CD14-positive monocyte (primary cell): ENCODE measurements at regions not wholly inside any gene's neighbourhood (a gene's known extent, or its start where the extent isn't known, plus 50 kb on each side); places are given as distances from the start of the nearest gene placed in this dataset. TPM values are rescaled to one million over a fixed set of nuclear protein-coding genes. Genes with fewer than 3 reads are reported as not detected.
"Not testable (repeated sequence)": the region's sequence is repeated elsewhere in the genome, so short reads cannot be mapped to it uniquely, and the experiment has no call there.

Experiments used
- DNase-seq, 3 donors: peaks; one replicate each; pipeline ENCODE4 v3.0.0-alpha.2; 2011 to 2022
- H2AFZ ChIP-seq: 2 replicates; pipeline ENCODE4 v1.6.0; 2012; ENCODE audit warnings: mild to moderate bottlenecking, low read depth, low read length, inconsistent platforms; ENCODE audit not compliant: insufficient read depth, poor library complexity, severe bottlenecking
- H3K27ac ChIP-seq, 2 donors: 1 replicate in 1 of 2; 2 replicates in 1 of 2; pipeline ENCODE4 v1.5.1; 2012 to 2013; ENCODE audit warnings: low read length in 2 of 2, control low read depth in 1 of 2, inconsistent platforms in 1 of 2, low read depth in 1 of 2, mild to moderate bottlenecking in 1 of 2
- H3K27me3 ChIP-seq, 2 donors: one replicate each; pipeline versions ENCODE4 v1.6.0 to v1.6.1; 2011 to 2013; ENCODE audit warnings: low read length in 2 of 2; ENCODE audit not compliant: control insufficient read depth in 2 of 2, insufficient read depth in 2 of 2
- H3K36me3 ChIP-seq, 2 donors: replicated peaks in 1 of 2; 1 replicate in 1 of 2; 2 replicates in 1 of 2; pipeline versions ENCODE4 v1.5.1 to v1.6.1; 2012 to 2013; ENCODE audit warnings: low read length in 2 of 2, control low read depth in 1 of 2, inconsistent platforms in 1 of 2, mild to moderate bottlenecking in 1 of 2; ENCODE audit not compliant: insufficient read depth in 2 of 2, control insufficient read depth in 1 of 2
- H3K4me1 ChIP-seq, 2 donors: 1 replicate in 1 of 2; 2 replicates in 1 of 2; pipeline versions ENCODE4 v1.5.1 to v1.6.1; 2012 to 2013; ENCODE audit warnings: low read length in 2 of 2, control low read depth in 1 of 2, inconsistent platforms in 1 of 2, mild to moderate bottlenecking in 1 of 2, moderate library complexity in 1 of 2; ENCODE audit not compliant: insufficient read depth in 2 of 2, control insufficient read depth in 1 of 2
- H3K4me2 ChIP-seq: replicated peaks from 2 replicates; pipeline ENCODE3; 2012; ENCODE audit warnings: low read length, moderate library complexity, mild to moderate bottlenecking; ENCODE audit not compliant: poor library complexity, severe bottlenecking; ENCODE audit errors: extremely low read depth
- H3K4me3 ChIP-seq, 3 experiments: fragments of 200-600 bp in 1 of 3; sonication (generic) in 1 of 3; replicated peaks in 1 of 3; 1 replicate in 2 of 3; 2 replicates in 1 of 3; pipeline ENCODE4 v1.5.1; 2011 to 2013; ENCODE audit warnings: low read length in 3 of 3, mild to moderate bottlenecking in 3 of 3, control low read depth in 2 of 3, low read depth in 2 of 3, inconsistent platforms in 1 of 3, moderate library complexity in 1 of 3
- H3K79me2 ChIP-seq: 2 replicates; pipeline ENCODE4 v1.6.0; 2012; ENCODE audit warnings: mild to moderate bottlenecking, control low read depth, inconsistent platforms, low read length, moderate library complexity; ENCODE audit not compliant: insufficient read depth
- H3K9ac ChIP-seq: 2 replicates; pipeline ENCODE4 v1.6.0; 2017; ENCODE audit warnings: low read length, mild to moderate bottlenecking; ENCODE audit not compliant: insufficient read depth, poor library complexity, severe bottlenecking
- H3K9me3 ChIP-seq, 2 donors: replicated peaks in 1 of 2; 1 replicate in 1 of 2; 2 replicates in 1 of 2; pipeline versions ENCODE4 v1.5.1 to v1.6.1; 2012 to 2013; ENCODE audit warnings: low read length in 2 of 2, control low read depth in 1 of 2; ENCODE audit not compliant: control insufficient read depth in 1 of 2, insufficient read depth in 1 of 2
- H4K20me1 ChIP-seq: 2 replicates; pipeline ENCODE4 v1.6.0; 2012; ENCODE audit warnings: mild to moderate bottlenecking, low read length, control low read depth, moderate library complexity; ENCODE audit not compliant: insufficient read depth
- H3K27ac Mint-ChIP-seq, 7 donors: one replicate each; pipeline ENCODE4 v1.8.0; 2020; ENCODE audit warnings: mild to moderate bottlenecking in 7 of 7, mixed read lengths in 7 of 7, moderate library complexity in 6 of 7, inconsistent platforms in 2 of 7
- H3K27me3 Mint-ChIP-seq, 3 donors: one replicate each; pipeline ENCODE4 v1.8.0; 2021 to 2022; ENCODE audit warnings: low read depth in 3 of 3, mild to moderate bottlenecking in 3 of 3, mixed read lengths in 3 of 3, moderate library complexity in 3 of 3, inconsistent platforms in 1 of 3
- H3K36me3 Mint-ChIP-seq, 2 donors: one replicate each; pipeline ENCODE4 v1.8.0; 2020; ENCODE audit warnings: mixed read lengths in 2 of 2, inconsistent platforms in 1 of 2, mild to moderate bottlenecking in 1 of 2
- H3K4me1 Mint-ChIP-seq: one replicate; pipeline ENCODE4 v1.8.0; 2020; ENCODE audit warnings: mild to moderate bottlenecking, mixed read lengths
- H3K4me3 Mint-ChIP-seq, 2 donors: one replicate each; pipeline ENCODE4 v1.8.0; 2020; ENCODE audit warnings: mild to moderate bottlenecking in 2 of 2, mixed read lengths in 2 of 2, moderate library complexity in 1 of 2
- H3K9me3 Mint-ChIP-seq, 7 donors: one replicate each; pipeline ENCODE4 v1.8.0; 2020 to 2022; ENCODE audit warnings: mixed read lengths in 7 of 7, mild to moderate bottlenecking in 6 of 7, moderate library complexity in 6 of 7, inconsistent platforms in 2 of 7
- WGBS: methylation state at CpG from one replicate; pipeline ENCODE4 v1.1.5; 2013; ENCODE audit warnings: missing lambda C conversion rate; ENCODE audit not compliant: insufficient coverage; 5-methylcytosine and 5-hydroxymethylcytosine counted together
- intact Hi-C, 2 donors: fragments of 100-400 bp; cut with micrococcal nuclease; formaldehyde crosslinking; loops; one replicate each; pipeline versions ENCODE4 v1.15.0 to v1.15.1; 2023
- small RNA-seq: library from RNA; depleted of rRNA; stranded (forward); fragments of <200 nt; gene quantifications from one replicate; pipeline ENCODE3, GENCODE V24; 2012; ENCODE audit warnings: low read depth; ENCODE audit not compliant: insufficient read length
- TF ChIP-seq, protein P1 (sequence below): fragments of 200-600 bp; IDR thresholded peaks from one replicate; pipeline ENCODE4 v1.8.0; 2022; ENCODE audit warnings: antibody characterized with exemption, mild to moderate bottlenecking

DNA sequence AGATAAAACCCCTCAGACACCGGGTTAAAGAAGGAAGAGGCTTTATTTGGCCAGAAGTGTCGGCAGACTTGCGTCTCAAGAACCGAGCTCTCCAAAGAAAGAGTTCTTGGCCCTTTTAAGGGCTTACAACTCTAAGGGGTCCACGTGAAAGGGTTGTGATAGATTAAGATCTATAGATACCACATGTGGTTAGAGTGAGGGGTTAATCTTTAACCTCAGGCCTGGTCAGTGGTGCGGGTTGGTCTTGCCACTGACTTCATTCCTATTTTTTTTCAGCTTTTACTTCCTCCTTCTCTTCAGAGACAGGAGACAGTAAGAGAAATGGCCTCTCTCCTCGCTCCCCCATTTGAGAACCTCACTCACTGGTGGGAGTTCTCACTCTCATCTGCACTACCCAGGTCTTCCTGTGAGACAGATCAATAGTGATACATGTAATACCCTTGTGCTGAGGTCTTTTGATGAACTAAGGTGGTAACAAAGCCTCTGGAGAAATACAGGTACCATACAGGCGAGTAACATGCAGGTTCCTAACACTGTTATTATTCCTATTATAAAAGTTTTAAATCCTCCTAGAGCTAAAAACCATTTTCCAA is 52.4 kb upstream of the COX7C start:
- TF ChIP-seq, protein P1, sequence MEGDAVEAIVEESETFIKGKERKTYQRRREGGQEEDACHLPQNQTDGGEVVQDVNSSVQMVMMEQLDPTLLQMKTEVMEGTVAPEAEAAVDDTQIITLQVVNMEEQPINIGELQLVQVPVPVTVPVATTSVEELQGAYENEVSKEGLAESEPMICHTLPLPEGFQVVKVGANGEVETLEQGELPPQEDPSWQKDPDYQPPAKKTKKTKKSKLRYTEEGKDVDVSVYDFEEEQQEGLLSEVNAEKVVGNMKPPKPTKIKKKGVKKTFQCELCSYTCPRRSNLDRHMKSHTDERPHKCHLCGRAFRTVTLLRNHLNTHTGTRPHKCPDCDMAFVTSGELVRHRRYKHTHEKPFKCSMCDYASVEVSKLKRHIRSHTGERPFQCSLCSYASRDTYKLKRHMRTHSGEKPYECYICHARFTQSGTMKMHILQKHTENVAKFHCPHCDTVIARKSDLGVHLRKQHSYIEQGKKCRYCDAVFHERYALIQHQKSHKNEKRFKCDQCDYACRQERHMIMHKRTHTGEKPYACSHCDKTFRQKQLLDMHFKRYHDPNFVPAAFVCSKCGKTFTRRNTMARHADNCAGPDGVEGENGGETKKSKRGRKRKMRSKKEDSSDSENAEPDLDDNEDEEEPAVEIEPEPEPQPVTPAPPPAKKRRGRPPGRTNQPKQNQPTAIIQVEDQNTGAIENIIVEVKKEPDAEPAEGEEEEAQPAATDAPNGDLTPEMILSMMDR: no peak
- no peak overlapping the region for H3K27ac Mint-ChIP-seq
- DNase-seq: no peak
- H3K36me3 Mint-ChIP-seq: no peaks in the 10 kb centered on the region
- Histone ChIP-seq H4K20me1 (no peaks in the 10 kb centered on the region), H2AFZ (no peak overlapping the region), H3K4me2 (no peak overlapping the region), H3K4me1 (no peaks in the 10 kb centered on the region), H3K27ac (no peak overlapping the region), H3K4me3 (no peak overlapping the region), H3K9ac (no peak overlapping the region), H3K9me3 (peaks cover 6 to 11% of the 10 kb centered on the region in 2 donors), H3K27me3 (no peaks in the 10 kb centered on the region), H3K36me3 (no peaks in the 10 kb centered on the region), H3K79me2 (no peaks in the 10 kb centered on the region)
- H3K4me3 Mint-ChIP-seq: no peak overlapping the region
- H3K9me3 Mint-ChIP-seq: peaks cover 4 to 13% (median 11%) of the 10 kb centered on the region in 7 donors
- H3K27me3 Mint-ChIP-seq: peaks cover 0 to 2% (median 2%) of the 10 kb centered on the region in 3 donors
- WGBS: 93% methylated on average over 5 of the region's 8 CpGs
- intact Hi-C loops: no loop called here
- H3K4me1 Mint-ChIP-seq: no peaks in the 10 kb centered on the region

DNA sequence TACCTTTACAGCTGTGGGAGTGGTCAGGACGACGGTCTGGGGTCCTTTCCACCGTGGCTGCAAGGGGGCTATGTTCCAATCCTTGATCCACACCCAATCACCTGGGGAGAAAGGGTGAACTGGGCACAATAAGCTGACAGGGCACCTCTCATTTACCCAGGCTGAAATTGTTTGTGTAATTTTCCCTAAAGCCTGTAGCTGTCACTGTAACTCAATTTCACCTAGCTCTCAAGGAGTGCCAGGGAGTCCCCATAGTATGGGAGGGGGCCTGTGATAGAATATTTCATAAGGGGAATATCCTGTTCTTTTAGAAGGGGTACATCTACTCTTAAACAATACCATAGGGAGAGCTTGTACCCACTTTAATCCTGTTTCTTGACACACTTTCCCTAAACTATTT is 51.7 kb upstream of the COX7C start:
- H3K9ac ChIP-seq, H3K79me2 ChIP-seq, H3K4me3 ChIP-seq, H4K20me1 ChIP-seq, H3K27ac Mint-ChIP-seq, H3K36me3 ChIP-seq, H3K4me1 ChIP-seq, H3K4me1 Mint-ChIP-seq, H3K27ac ChIP-seq, H3K27me3 Mint-ChIP-seq, H3K4me3 Mint-ChIP-seq, H3K36me3 Mint-ChIP-seq, H3K27me3 ChIP-seq, H3K4me2 ChIP-seq, DNase-seq, intact Hi-C loops, H2AFZ ChIP-seq: not testable (repeated sequence)
- peaks cover 10 to 16% of the 10 kb centered on the region in 2 donors for H3K9me3 ChIP-seq
- peaks cover 5 to 16% (median 13%) of the 10 kb centered on the region in 7 donors for H3K9me3 Mint-ChIP-seq
- no CpG with 5 or more reads among the region's 3 CpGs for WGBS

Small RNAs in the stretch of these regions (small RNA-seq; reads per million reads assigned to genes)
- gene RBBP4P6: not detected
